Tibial nerve (tissue), 3 donors: ENCODE measurements at regions not wholly inside any gene's neighbourhood (a gene's known extent, or its start where the extent isn't known, plus 50 kb on each side); places are given as distances from the start of the nearest gene placed in this dataset.

Source experiments
- POLR2A ChIP-seq, 2 donors: fragments of 450-650 bp; IDR thresholded peaks; one replicate each; pipeline ENCODE4 v1.6.1; 2017; ENCODE audit warnings: antibody characterized with exemption in 2 of 2, mild to moderate bottlenecking in 2 of 2, moderate library complexity in 2 of 2
- TF ChIP-seq, protein P1 (sequence below), 5 experiments: fragments of 200-600 bp in 3 of 5; fragments of 450-650 bp in 2 of 5; sonication (generic) in 3 of 5; IDR thresholded peaks; one replicate each; pipeline ENCODE4 v1.5.1; 2016 to 2019; ENCODE audit warnings: antibody characterized with exemption in 5 of 5, mild to moderate bottlenecking in 3 of 5, moderate library complexity in 2 of 5

GRCh38 chr15:85892232-85892631 is 97.5 kb upstream of the KLHL25 start:
- TF ChIP-seq, protein P1, sequence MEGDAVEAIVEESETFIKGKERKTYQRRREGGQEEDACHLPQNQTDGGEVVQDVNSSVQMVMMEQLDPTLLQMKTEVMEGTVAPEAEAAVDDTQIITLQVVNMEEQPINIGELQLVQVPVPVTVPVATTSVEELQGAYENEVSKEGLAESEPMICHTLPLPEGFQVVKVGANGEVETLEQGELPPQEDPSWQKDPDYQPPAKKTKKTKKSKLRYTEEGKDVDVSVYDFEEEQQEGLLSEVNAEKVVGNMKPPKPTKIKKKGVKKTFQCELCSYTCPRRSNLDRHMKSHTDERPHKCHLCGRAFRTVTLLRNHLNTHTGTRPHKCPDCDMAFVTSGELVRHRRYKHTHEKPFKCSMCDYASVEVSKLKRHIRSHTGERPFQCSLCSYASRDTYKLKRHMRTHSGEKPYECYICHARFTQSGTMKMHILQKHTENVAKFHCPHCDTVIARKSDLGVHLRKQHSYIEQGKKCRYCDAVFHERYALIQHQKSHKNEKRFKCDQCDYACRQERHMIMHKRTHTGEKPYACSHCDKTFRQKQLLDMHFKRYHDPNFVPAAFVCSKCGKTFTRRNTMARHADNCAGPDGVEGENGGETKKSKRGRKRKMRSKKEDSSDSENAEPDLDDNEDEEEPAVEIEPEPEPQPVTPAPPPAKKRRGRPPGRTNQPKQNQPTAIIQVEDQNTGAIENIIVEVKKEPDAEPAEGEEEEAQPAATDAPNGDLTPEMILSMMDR (IDR thresholded peaks at IDR 0.05): no peak
- TF ChIP-seq POLR2A (IDR thresholded peaks at IDR 0.05): no peak
